HepG2 (cell line): ENCODE measurements at regions not wholly inside any gene's neighbourhood (a gene's known extent, or its start where the extent isn't known, plus 50 kb on each side); places are given as distances from the start of the nearest gene placed in this dataset.

Source experiments
- ATAC-seq: fragments of 200-7000 bp; cut with Tn5 transposase; 3 replicates; pipeline ENCODE4 v1.9.1; 2020; ENCODE audit warnings: mild to moderate bottlenecking, moderate library complexity
- BruUV-seq: library from RNA; stranded (reverse); fragments of 400-500 nt; replicated peaks from 2 replicates; lab custom pipeline; 2021; lab: Mats Ljungman, UMichigan
- CTCF ChIA-PET: fragments of 300-600 bp; formaldehyde crosslinking; extraction: SDS; loops from one replicate; lab custom pipeline; 2021; ENCODE audit warnings: low total read pairs, inconsistent platforms, low intra/inter-chr PET ratio; lab: Yijun Ruan, JAX
- POLR2A ChIA-PET: fragments of 350-600 bp; sonication (Branson Sonifier 250); formaldehyde crosslinking; loops from one replicate; lab custom pipeline; 2020; ENCODE audit warnings: antibody characterized with exemption, inconsistent platforms; lab: Yijun Ruan, JAX
- DNase-seq: peaks from one replicate; pipeline ENCODE4 v3.0.0-alpha.2; 2015; ENCODE audit warnings: low spot score
- FAIRE-seq: peaks from 3 replicates; lab custom pipeline; 2011; peaks lifted over from hg19 to GRCh38; lab: Jason Lieb, UNC
- H2AFZ ChIP-seq: one replicate; pipeline ENCODE4 v1.6.1; 2011; ENCODE audit warnings: low read length, inconsistent platforms
- H3K27ac ChIP-seq: fragments of 300-600 bp; 3 replicates; pipeline ENCODE4 v1.8.0; 2011; ENCODE audit warnings: mixed run types, mild to moderate bottlenecking, mixed read lengths, low read length, inconsistent platforms; ENCODE audit not compliant: insufficient read depth; ENCODE audit errors: extremely low read length
- H3K27me3 ChIP-seq, 2 experiments: fragments of 200-600 bp in 1 of 2; 2 replicates in 1 of 2; 3 replicates in 1 of 2; pipeline versions ENCODE4 v1.6.0 to v1.8.0; 2011; ENCODE audit warnings: low read length in 2 of 2, mild to moderate bottlenecking in 2 of 2, moderate library complexity in 2 of 2, inconsistent platforms in 1 of 2; ENCODE audit not compliant: insufficient read depth in 2 of 2, control insufficient read depth in 1 of 2
- H3K36me3 ChIP-seq, 2 experiments: fragments of 200-600 bp in 1 of 2; replicated peaks in 1 of 2; 2 replicates in 1 of 2; 3 replicates in 1 of 2; pipeline versions ENCODE4 v1.5.1 to v1.8.0; 2011; ENCODE audit warnings: low read length in 2 of 2, inconsistent platforms in 1 of 2; ENCODE audit not compliant: insufficient read depth in 2 of 2, control insufficient read depth in 1 of 2
- H3K4me1 ChIP-seq: 2 replicates; pipeline ENCODE4 v1.5.1; 2012; ENCODE audit warnings: low read length, inconsistent platforms; ENCODE audit not compliant: insufficient read depth
- H3K4me2 ChIP-seq: 2 replicates; pipeline ENCODE4 v1.6.0; 2011; ENCODE audit warnings: low read depth, low read length, inconsistent platforms
- H3K4me3 ChIP-seq, 3 experiments: fragments of 200-600 bp in 1 of 3; sonication (generic), shearing (Covaris generic) in 1 of 3; replicated peaks in 1 of 3; 2 replicates each; pipeline ENCODE4 v1.5.1; 2011 to 2016; ENCODE audit warnings: low read length in 3 of 3, inconsistent platforms in 2 of 3, low read depth in 2 of 3, mild to moderate bottlenecking in 2 of 3, control low read depth in 1 of 3, mixed read lengths in 1 of 3; ENCODE audit not compliant: insufficient read depth in 1 of 3
- H3K79me2 ChIP-seq: one replicate; pipeline ENCODE4 v1.6.1; 2011; ENCODE audit warnings: low read length, inconsistent platforms; ENCODE audit not compliant: insufficient read depth
- H3K9ac ChIP-seq: 2 replicates; pipeline ENCODE4 v1.6.0; 2011; ENCODE audit warnings: mild to moderate bottlenecking, low read depth, low read length, inconsistent platforms; ENCODE audit not compliant: insufficient read depth
- H3K9me3 ChIP-seq: 2 replicates; pipeline ENCODE4 v1.5.1; 2012; ENCODE audit warnings: mild to moderate bottlenecking, low read length
- H4K20me1 ChIP-seq: 2 replicates; pipeline ENCODE4 v1.6.0; 2011; ENCODE audit warnings: inconsistent platforms, mild to moderate bottlenecking, low read length, moderate library complexity; ENCODE audit not compliant: insufficient read depth
- EED ChIP-seq: sonication (generic); formaldehyde crosslinking; IDR thresholded peaks from 2 replicates; pipeline ENCODE4 v1.5.0; 2020; ENCODE audit warnings: mild to moderate bottlenecking, missing genetic modification reagents
- HHEX ChIP-seq: IDR thresholded peaks from 2 replicates; pipeline ENCODE4 v1.6.1; 2016; ENCODE audit warnings: control low read depth
- HMGXB3 ChIP-seq: sonication (generic); formaldehyde crosslinking; IDR thresholded peaks from 2 replicates; pipeline ENCODE4 v1.4.0; 2020; ENCODE audit warnings: missing genetic modification reagents, borderline replicate concordance
- HOXD1 ChIP-seq: sonication (generic); formaldehyde crosslinking; IDR thresholded peaks from 2 replicates; pipeline ENCODE4 v1.5.0; 2020; ENCODE audit warnings: missing genetic modification reagents
- POLR2AphosphoS5 ChIP-seq: IDR thresholded peaks from 2 replicates; pipeline ENCODE4 v1.6.1; 2012; ENCODE audit warnings: low read depth, low read length
- PTBP1 ChIP-seq: fragments of 200-400 bp; formaldehyde crosslinking; IDR thresholded peaks from 2 replicates; pipeline ENCODE4 v1.6.1; 2018; ENCODE audit warnings: low read length, low read depth; ENCODE audit not compliant: poor library complexity, severe bottlenecking
- RBAK ChIP-seq: sonication (generic); formaldehyde crosslinking; IDR thresholded peaks from 2 replicates; pipeline ENCODE4 v1.5.1; 2020; ENCODE audit warnings: mild to moderate bottlenecking, missing genetic modification reagents
- SP2 ChIP-seq: sonication (generic); formaldehyde crosslinking; IDR thresholded peaks from 2 replicates; pipeline ENCODE4 v1.5.1; 2020; ENCODE audit warnings: mild to moderate bottlenecking, missing genetic modification reagents
- UBTF ChIP-seq: sonication (generic); formaldehyde crosslinking; IDR thresholded peaks from 2 replicates; pipeline ENCODE4 v1.4.0; 2020; ENCODE audit warnings: mild to moderate bottlenecking, missing genetic modification reagents
- ZBTB44 ChIP-seq: sonication (generic); formaldehyde crosslinking; IDR thresholded peaks from 2 replicates; pipeline ENCODE4 v1.4.0; 2020; ENCODE audit warnings: missing genetic modification reagents
- ZNF24 ChIP-seq: fragments of 450-650 bp; IDR thresholded peaks from 2 replicates; pipeline ENCODE4 v1.6.1; 2017; ENCODE audit warnings: antibody characterized with exemption, mild to moderate bottlenecking
- ZNF513 ChIP-seq: sonication (generic); formaldehyde crosslinking; conservative IDR thresholded peaks from 2 replicates; pipeline ENCODE4 v1.5.0; 2020; ENCODE audit warnings: missing genetic modification reagents
- WGBS: methylation state at CpG from one replicate; pipeline ENCODE4 v1.1.6; 2017; ENCODE audit warnings: low lambda C conversion rate; 5-methylcytosine and 5-hydroxymethylcytosine counted together
- in situ Hi-C: cut with HindIII; loops from 2 replicates; pipeline ENCODE4 v1.10.0; 2017; ENCODE audit warnings: low pct_unique_long_range_greater_than_20kb; ENCODE audit not compliant: extremely low pct_ligation_motif_present
- intact Hi-C: fragments of 100-400 bp; cut with micrococcal nuclease; formaldehyde crosslinking; loops from one replicate; pipeline ENCODE4 v1.10.0; 2022; ENCODE audit not compliant: unreplicated experiment

GRCh38 chr5:57662991-57663390, 180.4 kb upstream of the ACTBL2 start:
- FAIRE-seq = no peak
- H3K9ac ChIP-seq = no peak overlapping the region

More at GRCh38 chr5:57662991-57663390, 180.4 kb upstream of the ACTBL2 start:
- Histone ChIP-seq H3K4me1 (no peaks in the 10 kb centered on the region), H4K20me1 (no peaks in the 10 kb centered on the region), H3K27me3 (no peaks in the 10 kb centered on the region), H3K9me3 (no peaks in the 10 kb centered on the region), H3K4me2 (no peak overlapping the region)
- in situ Hi-C loops = no loop called here
- DNase-seq = no peak
- intact Hi-C loops = loop anchor here (5.0 kb wide), 1 partner anchor 1086 kb away; no protein-coding TSS in a partner anchor
- POLR2A ChIA-PET = no interaction called here
- TF ChIP-seq POLR2AphosphoS5 = no peak
- no peak for TF ChIP-seq HHEX (CRISPR knock-in tag)
- no peak for TF ChIP-seq ZNF24
- TF ChIP-seq SP2 (CRISPR knock-in tag) = no peak
- no peak for TF ChIP-seq RBAK (CRISPR knock-in tag)
- no peak for TF ChIP-seq HMGXB3
- no peak for TF ChIP-seq UBTF (CRISPR knock-in tag)
- TF ChIP-seq ZBTB44 (CRISPR knock-in tag) = no peak
- no peak for TF ChIP-seq HOXD1 (CRISPR knock-in tag)
- TF ChIP-seq PTBP1 = no peak
- no peak for TF ChIP-seq EED (CRISPR knock-in tag)
- TF ChIP-seq ZNF513 (CRISPR knock-in tag) = no peak
- TF ChIP-seq, all 625 proteins: peak for 0
- Histone ChIP-seq H3K4me3 (no peak overlapping the region), H2AFZ (no peak overlapping the region), H3K36me3 (no peaks in the 10 kb centered on the region), H3K27ac (no peak overlapping the region), H3K79me2 (no peaks in the 10 kb centered on the region)
- CTCF ChIA-PET = no interaction called here
- ATAC-seq = no peak
- WGBS = 84% methylated on average over 4 of the region's 4 CpGs
- BruUV-seq = no TSS peak
